GM23338 (cell line): ENCODE measurements at regions not wholly inside any gene's neighbourhood (a gene's known extent, or its start where the extent isn't known, plus 50 kb on each side); places are given as distances from the start of the nearest gene placed in this dataset.

Experiments used
- CTCF ChIP-seq, 2 experiments: fragments of 200-600 bp in 1 of 2; sonication (generic) in 1 of 2; conservative IDR thresholded peaks; 2 replicates each; pipeline versions ENCODE4 v1.5.1 to v1.6.1; 2016 to 2017; ENCODE audit warnings: antibody characterized with exemption in 2 of 2, low read depth in 2 of 2, mild to moderate bottlenecking in 2 of 2, moderate library complexity in 1 of 2
- NANOG ChIP-seq: IDR thresholded peaks from 2 replicates; pipeline ENCODE4 v1.6.1; 2016; ENCODE audit warnings: antibody characterized with exemption, borderline replicate concordance
- REST ChIP-seq: IDR thresholded peaks from one replicate; pipeline ENCODE4 v1.6.1; 2018; ENCODE audit warnings: antibody characterized with exemption; ENCODE audit not compliant: unreplicated experiment

- TF ChIP-seq CTCF (conservative IDR thresholded peaks at IDR 0.05; ENCODE audit: low read depth in 2 of 2) (no peak), NANOG (no peak), REST (no peak)
Observed at GRCh38 chr3:164453714-164454113, 624.6 kb downstream of the SI start.
